ENCODE measurements at regions not wholly inside any gene's neighbourhood (a gene's known extent, or its start where the extent isn't known, plus 50 kb on each side); places are given as distances from the start of the nearest gene placed in this dataset.

GRCh38 chrX:20319054-20319453, 52.3 kb upstream of the RPS6KA3 start:
- TF ChIP-seq, protein P1, sequence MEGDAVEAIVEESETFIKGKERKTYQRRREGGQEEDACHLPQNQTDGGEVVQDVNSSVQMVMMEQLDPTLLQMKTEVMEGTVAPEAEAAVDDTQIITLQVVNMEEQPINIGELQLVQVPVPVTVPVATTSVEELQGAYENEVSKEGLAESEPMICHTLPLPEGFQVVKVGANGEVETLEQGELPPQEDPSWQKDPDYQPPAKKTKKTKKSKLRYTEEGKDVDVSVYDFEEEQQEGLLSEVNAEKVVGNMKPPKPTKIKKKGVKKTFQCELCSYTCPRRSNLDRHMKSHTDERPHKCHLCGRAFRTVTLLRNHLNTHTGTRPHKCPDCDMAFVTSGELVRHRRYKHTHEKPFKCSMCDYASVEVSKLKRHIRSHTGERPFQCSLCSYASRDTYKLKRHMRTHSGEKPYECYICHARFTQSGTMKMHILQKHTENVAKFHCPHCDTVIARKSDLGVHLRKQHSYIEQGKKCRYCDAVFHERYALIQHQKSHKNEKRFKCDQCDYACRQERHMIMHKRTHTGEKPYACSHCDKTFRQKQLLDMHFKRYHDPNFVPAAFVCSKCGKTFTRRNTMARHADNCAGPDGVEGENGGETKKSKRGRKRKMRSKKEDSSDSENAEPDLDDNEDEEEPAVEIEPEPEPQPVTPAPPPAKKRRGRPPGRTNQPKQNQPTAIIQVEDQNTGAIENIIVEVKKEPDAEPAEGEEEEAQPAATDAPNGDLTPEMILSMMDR (IDR thresholded peaks at IDR 0.05): no peak
- TF ChIP-seq POLR2AphosphoS5 (IDR thresholded peaks at IDR 0.05): no peak

Measured in sigmoid colon (tissue), 4 donors.